Stimulated activated CD8-positive, alpha-beta memory T cell treated with anti-CD3 and anti-CD28 coated beads, Interleukin-4, amount 100 ng/mL, for 48 hours (primary cell): ENCODE measurements at regions not wholly inside any gene's neighbourhood (a gene's known extent, or its start where the extent isn't known, plus 50 kb on each side); places are given as distances from the start of the nearest gene placed in this dataset.

Experiments
- DNase-seq: peaks from one replicate; pipeline ENCODE4 v3.0.0-alpha.2; 2020

- DNase-seq = no peak
Observed at GRCh38 chr11:80082406-80082805, 641.6 kb upstream of the TENM4 start.

- no peak for DNase-seq
Observed at GRCh38 chr11:80077113-80077512, 636.3 kb upstream of the TENM4 start.

GRCh38 chr11:80074837-80075236, 634.0 kb upstream of the TENM4 start:
- no peak for DNase-seq

GRCh38 chr11:80066291-80066690, 625.5 kb upstream of the TENM4 start:
- DNase-seq = no peak

- DNase-seq = no peak
Observed at GRCh38 chr11:80065086-80065485, 624.3 kb upstream of the TENM4 start.

- no peak for DNase-seq
Observed at GRCh38 chr11:80061056-80061455, 620.2 kb upstream of the TENM4 start.

- no peak for DNase-seq
Observed at GRCh38 chr11:80054582-80055165, 613.8 kb upstream of the TENM4 start.

GRCh38 chr11:80048513-80048912, 607.7 kb upstream of the TENM4 start:
- no peak for DNase-seq

- DNase-seq = no peak
Observed at GRCh38 chr11:80041136-80042000, 600.5 kb upstream of the TENM4 start.

GRCh38 chr11:80034801-80035200, 594.0 kb upstream of the TENM4 start:
- DNase-seq = no peak

- no peak for DNase-seq
Observed at GRCh38 chr11:80031014-80031600, 590.3 kb upstream of the TENM4 start.

- no peak for DNase-seq
Observed at GRCh38 chr11:80028998-80029397, 588.2 kb upstream of the TENM4 start.

GRCh38 chr11:80024119-80024518, 583.3 kb upstream of the TENM4 start:
- DNase-seq = no peak

GRCh38 chr11:80023386-80023785, 582.6 kb upstream of the TENM4 start:
- no peak for DNase-seq

- DNase-seq = no peak
Observed at GRCh38 chr11:80010536-80010935, 569.7 kb upstream of the TENM4 start.

- no peak for DNase-seq
Observed at GRCh38 chr11:80009081-80009480, 568.3 kb upstream of the TENM4 start.

GRCh38 chr11:80007616-80008015, 566.8 kb upstream of the TENM4 start:
- no peak for DNase-seq

- DNase-seq = no peak
Observed at GRCh38 chr11:79990141-79990540, 549.3 kb upstream of the TENM4 start.

GRCh38 chr11:79982185-79982584, 541.4 kb upstream of the TENM4 start:
- DNase-seq = no peak

- no peak for DNase-seq
Observed at GRCh38 chr11:79980916-79981315, 540.1 kb upstream of the TENM4 start.

- no peak for DNase-seq
Observed at GRCh38 chr11:79973721-79974617, 533.1 kb upstream of the TENM4 start.

GRCh38 chr11:79971255-79971654, 530.4 kb upstream of the TENM4 start:
- no peak for DNase-seq

GRCh38 chr11:79966592-79966991, 525.8 kb upstream of the TENM4 start:
- DNase-seq = no peak
